GM21528 (cell line): ENCODE measurements at regions not wholly inside any gene's neighbourhood (a gene's known extent, or its start where the extent isn't known, plus 50 kb on each side); places are given as distances from the start of the nearest gene placed in this dataset.

Experiments used
- ATAC-seq: cut with Tn5 transposase; IDR thresholded peaks from one replicate; pipeline ENCODE4 v1.9.1; 2021; ENCODE audit warnings: mild to moderate bottlenecking, moderate library complexity; ENCODE audit not compliant: unreplicated experiment, low FRiP score

GRCh38 chr12:41983856-41984255 is 160.8 kb downstream of the GXYLT1 start:
- ATAC-seq: no peak

- ATAC-seq: no peak
Observed at GRCh38 chr12:41983394-41983793, 161.3 kb downstream of the GXYLT1 start.

- no peak for ATAC-seq
Observed at GRCh38 chr12:41981758-41982157, 162.9 kb downstream of the GXYLT1 start.

- ATAC-seq: no peak
Observed at GRCh38 chr12:41981013-41981412, 163.7 kb downstream of the GXYLT1 start.

- no peak for ATAC-seq
Observed at GRCh38 chr12:41980390-41980789, 164.3 kb downstream of the GXYLT1 start.

- ATAC-seq: no peak
Observed at GRCh38 chr12:41979574-41979973, 165.1 kb downstream of the GXYLT1 start.

- ATAC-seq: no peak
Observed at GRCh38 chr12:41972598-41972997, 172.1 kb downstream of the GXYLT1 start.

- ATAC-seq: no peak
Observed at GRCh38 chr12:41972196-41972595, 172.5 kb downstream of the GXYLT1 start.

GRCh38 chr12:41970744-41971143 is 173.9 kb downstream of the GXYLT1 start:
- ATAC-seq: no peak

- no peak for ATAC-seq
Observed at GRCh38 chr12:41968599-41968998, 176.1 kb downstream of the GXYLT1 start.

- no peak for ATAC-seq
Observed at GRCh38 chr12:41967668-41968500, 176.8 kb downstream of the GXYLT1 start.

GRCh38 chr12:41966916-41967315 is 177.8 kb downstream of the GXYLT1 start:
- no peak for ATAC-seq

- ATAC-seq: no peak
Observed at GRCh38 chr12:41966001-41966400, 178.7 kb downstream of the GXYLT1 start.

GRCh38 chr12:41963398-41963797 is 181.3 kb downstream of the GXYLT1 start:
- ATAC-seq: no peak

GRCh38 chr12:41962171-41962572 is 182.5 kb downstream of the GXYLT1 start:
- no peak for ATAC-seq

GRCh38 chr12:41959271-41959670 is 185.4 kb downstream of the GXYLT1 start:
- ATAC-seq: no peak

- ATAC-seq: no peak
Observed at GRCh38 chr12:41956353-41956752, 188.3 kb downstream of the GXYLT1 start.

- no peak for ATAC-seq
Observed at GRCh38 chr12:41950455-41950854, 194.2 kb downstream of the GXYLT1 start.

GRCh38 chr12:41946106-41946505 is 198.6 kb downstream of the GXYLT1 start:
- ATAC-seq: no peak

- no peak for ATAC-seq
Observed at GRCh38 chr12:41944216-41944615, 200.5 kb downstream of the GXYLT1 start.

- no peak for ATAC-seq
Observed at GRCh38 chr12:41943671-41944070, 201.0 kb downstream of the GXYLT1 start.

- ATAC-seq: no peak
Observed at GRCh38 chr12:41942354-41942753, 202.3 kb downstream of the GXYLT1 start.
